Kidney (tissue), 13 donors: ENCODE measurements at regions not wholly inside any gene's neighbourhood (a gene's known extent, or its start where the extent isn't known, plus 50 kb on each side); places are given as distances from the start of the nearest gene placed in this dataset.

Source experiments
- DNase-seq, 5 donors: peaks; one replicate each; pipeline ENCODE4 v3.0.0-alpha.2; 2013 to 2020
- FAIRE-seq: peaks from 2 replicates; lab custom pipeline; 2012; peaks lifted over from hg19 to GRCh38; lab: Jason Lieb, UNC
- H3K27ac ChIP-seq, 2 donors: one replicate each; pipeline ENCODE4 v1.7.0; 2013; ENCODE audit warnings: low read depth in 2 of 2, low read length in 2 of 2, inconsistent platforms in 1 of 2
- H3K27me3 ChIP-seq: one replicate; pipeline ENCODE4 v1.7.1; 2013; ENCODE audit warnings: low read length, inconsistent platforms; ENCODE audit not compliant: control insufficient read depth, insufficient read depth
- H3K36me3 ChIP-seq, 3 donors: one replicate each; pipeline versions ENCODE4 v1.7.0 to v1.7.1; 2013; ENCODE audit warnings: low read length in 3 of 3, control low read depth in 1 of 3, inconsistent platforms in 1 of 3; ENCODE audit not compliant: insufficient read depth in 3 of 3, control insufficient read depth in 2 of 3
- H3K4me1 ChIP-seq, 3 donors: one replicate each; pipeline versions ENCODE4 v1.7.0 to v1.7.1; 2013; ENCODE audit warnings: low read length in 3 of 3, inconsistent platforms in 1 of 3, low read depth in 1 of 3; ENCODE audit not compliant: control insufficient read depth in 2 of 3, insufficient read depth in 2 of 3
- H3K4me3 ChIP-seq, 3 donors: one replicate each; pipeline versions ENCODE4 v1.7.0 to v1.8.1; 2013; ENCODE audit warnings: low read length in 3 of 3, control low read depth in 1 of 3, inconsistent platforms in 1 of 3
- H3K9ac ChIP-seq, 3 donors: one replicate each; pipeline versions ENCODE4 v1.7.0 to v1.7.1; 2013; ENCODE audit warnings: low read length in 3 of 3, control low read depth in 1 of 3, inconsistent platforms in 1 of 3
- H3K9me3 ChIP-seq, 3 donors: one replicate each; pipeline versions ENCODE4 v1.7.0 to v1.7.1; 2013; ENCODE audit warnings: low read length in 3 of 3, control low read depth in 1 of 3, inconsistent platforms in 1 of 3; ENCODE audit not compliant: control insufficient read depth in 2 of 3, insufficient read depth in 1 of 3
- intact Hi-C: fragments of 100-400 bp; cut with DNase I; formaldehyde crosslinking; loops from one replicate; pipeline ENCODE4 v1.11.1; 2022
- TF ChIP-seq, protein P1 (sequence below): IDR thresholded peaks from 3 replicates; pipeline ENCODE4 v1.5.1; 2012; ENCODE audit warnings: mild to moderate bottlenecking, moderate library complexity, borderline replicate concordance; ENCODE audit not compliant: insufficient read depth; ENCODE audit errors: extremely low read depth
- donor health status: control.
- donor health status: control.
- donor health status: control.
- donor health status: control.
- donor health status: control.
- donor health status: DM: yes; HTN: yes; CAD: no.
- donor health status: Normal renal cell carcinoma (clear cell type).

GRCh38 chr2:5039241-5039975 lies 652.8 kb upstream of the SOX11 start:
- no peak overlapping the region for H3K4me3 ChIP-seq
- H3K36me3 ChIP-seq, result no peaks in the 10 kb centered on the region
- H3K27ac ChIP-seq, result no peak overlapping the region
- intact Hi-C loops, result no loop called here
- H3K9me3 ChIP-seq, result no peaks in the 10 kb centered on the region
- DNase-seq, result no peak
- H3K4me1 ChIP-seq, result no peaks in the 10 kb centered on the region
- TF ChIP-seq, protein P1, sequence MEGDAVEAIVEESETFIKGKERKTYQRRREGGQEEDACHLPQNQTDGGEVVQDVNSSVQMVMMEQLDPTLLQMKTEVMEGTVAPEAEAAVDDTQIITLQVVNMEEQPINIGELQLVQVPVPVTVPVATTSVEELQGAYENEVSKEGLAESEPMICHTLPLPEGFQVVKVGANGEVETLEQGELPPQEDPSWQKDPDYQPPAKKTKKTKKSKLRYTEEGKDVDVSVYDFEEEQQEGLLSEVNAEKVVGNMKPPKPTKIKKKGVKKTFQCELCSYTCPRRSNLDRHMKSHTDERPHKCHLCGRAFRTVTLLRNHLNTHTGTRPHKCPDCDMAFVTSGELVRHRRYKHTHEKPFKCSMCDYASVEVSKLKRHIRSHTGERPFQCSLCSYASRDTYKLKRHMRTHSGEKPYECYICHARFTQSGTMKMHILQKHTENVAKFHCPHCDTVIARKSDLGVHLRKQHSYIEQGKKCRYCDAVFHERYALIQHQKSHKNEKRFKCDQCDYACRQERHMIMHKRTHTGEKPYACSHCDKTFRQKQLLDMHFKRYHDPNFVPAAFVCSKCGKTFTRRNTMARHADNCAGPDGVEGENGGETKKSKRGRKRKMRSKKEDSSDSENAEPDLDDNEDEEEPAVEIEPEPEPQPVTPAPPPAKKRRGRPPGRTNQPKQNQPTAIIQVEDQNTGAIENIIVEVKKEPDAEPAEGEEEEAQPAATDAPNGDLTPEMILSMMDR, result no peak
- no peaks in the 10 kb centered on the region for H3K27me3 ChIP-seq
- no peak for FAIRE-seq
- no peak overlapping the region for H3K9ac ChIP-seq

GRCh38 chr2:5040571-5040970 lies 651.6 kb upstream of the SOX11 start:
- no peak overlapping the region for H3K27ac ChIP-seq
- TF ChIP-seq, protein P1, result no peak
- no peak overlapping the region for H3K4me3 ChIP-seq
- no peaks in the 10 kb centered on the region for H3K36me3 ChIP-seq
- DNase-seq, result no peak
- H3K4me1 ChIP-seq, result no peaks in the 10 kb centered on the region
- H3K27me3 ChIP-seq, result no peaks in the 10 kb centered on the region
- H3K9me3 ChIP-seq, result no peaks in the 10 kb centered on the region
- intact Hi-C loops, result no loop called here
- H3K9ac ChIP-seq, result no peak overlapping the region
- FAIRE-seq, result no peak

DNA sequence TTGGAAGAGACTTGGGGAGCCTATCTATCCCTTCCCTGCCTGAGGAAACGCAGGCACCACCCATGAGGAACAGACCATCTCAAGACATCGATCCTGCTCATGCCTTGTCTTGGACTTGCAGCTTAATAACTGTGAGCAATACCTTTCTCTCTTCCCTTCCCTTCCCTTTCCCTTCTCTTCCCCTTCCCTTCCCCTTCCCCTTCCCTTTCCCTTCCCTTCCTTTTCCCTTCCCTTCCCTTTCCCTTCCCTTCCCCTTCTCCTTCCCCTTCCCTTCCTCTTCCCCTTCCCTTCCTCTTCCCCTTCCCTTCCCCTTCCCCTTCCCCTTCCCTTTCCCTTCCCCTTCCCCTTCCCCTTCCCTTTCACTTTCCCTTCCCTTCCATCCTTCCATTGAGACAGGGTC lies 650.7 kb upstream of the SOX11 start:
- DNase-seq, result no peak
- intact Hi-C loops, result no loop called here
- TF ChIP-seq, protein P1, result no peak
- H3K4me3 ChIP-seq, result no peak overlapping the region
- H3K4me1 ChIP-seq, result no peaks in the 10 kb centered on the region
- H3K27me3 ChIP-seq, result no peaks in the 10 kb centered on the region
- no peaks in the 10 kb centered on the region for H3K9me3 ChIP-seq
- H3K9ac ChIP-seq, result no peak overlapping the region
- H3K27ac ChIP-seq, result no peak overlapping the region
- no peaks in the 10 kb centered on the region for H3K36me3 ChIP-seq
- FAIRE-seq, result no peak
